ENCODE measurements at regions not wholly inside any gene's neighbourhood (a gene's known extent, or its start where the extent isn't known, plus 50 kb on each side); places are given as distances from the start of the nearest gene placed in this dataset.

- Histone ChIP-seq H3K36me3 (ENCODE audit: insufficient read depth, insufficient read length, low read length) (no peaks in the 10 kb centered on the region), H3K4me3 (ENCODE audit: insufficient read length, low read depth) (no peak overlapping the region), H3K27me3 (ENCODE audit: insufficient read depth, insufficient read length) (no peaks in the 10 kb centered on the region), H3K9ac (ENCODE audit: insufficient read length, low read depth) (no peak overlapping the region), H3K9me3 (ENCODE audit: insufficient read depth, low read length) (no peaks in the 10 kb centered on the region), H3K4me1 (ENCODE audit: insufficient read depth, insufficient read length) (peaks cover 7% of the 10 kb centered on the region)
- DNase-seq (ENCODE audit: low read depth, low spot score): no peak
- no peak for TF ChIP-seq SUZ12 (IDR thresholded peaks at IDR 0.05; ENCODE audit: extremely low read depth, insufficient read depth, insufficient read length)
- no peak for TF ChIP-seq ZNF274 (IDR thresholded peaks at IDR 0.05; ENCODE audit: low read depth, low read length)
- no peak for TF ChIP-seq YY1 (IDR thresholded peaks at IDR 0.05; ENCODE audit: insufficient read depth, insufficient read length)
Measured at GRCh38 chr19:28419312-28419711, 793.6 kb downstream of the UQCRFS1 start.

GRCh38 chr19:28417361-28417760, 795.6 kb downstream of the UQCRFS1 start:
- Histone ChIP-seq H3K9ac (ENCODE audit: insufficient read length, low read depth) (no peak overlapping the region), H3K36me3 (ENCODE audit: insufficient read depth, insufficient read length, low read length) (no peaks in the 10 kb centered on the region), H3K9me3 (ENCODE audit: insufficient read depth, low read length) (no peaks in the 10 kb centered on the region), H3K4me1 (ENCODE audit: insufficient read depth, insufficient read length) (peaks cover 2% of the 10 kb centered on the region), H3K27me3 (ENCODE audit: insufficient read depth, insufficient read length) (no peaks in the 10 kb centered on the region), H3K4me3 (ENCODE audit: insufficient read length, low read depth) (no peak overlapping the region)
- TF ChIP-seq ZNF274 (IDR thresholded peaks at IDR 0.05; ENCODE audit: low read depth, low read length) (no peak), SUZ12 (IDR thresholded peaks at IDR 0.05; ENCODE audit: extremely low read depth, insufficient read depth, insufficient read length) (no peak), YY1 (IDR thresholded peaks at IDR 0.05; ENCODE audit: insufficient read depth, insufficient read length) (no peak)
- DNase-seq (ENCODE audit: low read depth, low spot score): no peak

DNA sequence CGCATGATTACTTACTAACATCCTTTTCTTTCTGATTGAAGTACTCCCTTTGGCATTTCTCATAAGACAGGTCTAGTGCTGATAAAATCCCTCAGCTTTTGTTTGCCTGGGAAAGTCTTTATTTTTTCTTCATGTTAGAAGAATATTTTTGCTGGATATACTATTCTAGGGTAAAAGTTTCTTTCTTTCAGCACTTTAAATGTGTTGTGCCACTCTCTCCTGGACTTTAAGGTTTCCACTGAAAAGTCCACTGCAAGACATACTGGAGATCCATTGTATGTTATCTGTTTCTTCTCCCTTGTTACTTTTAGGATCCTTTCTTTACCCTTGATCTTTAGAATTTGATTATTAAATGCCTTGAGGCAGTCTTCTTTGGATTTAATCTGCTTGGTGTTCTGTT, 796.7 kb downstream of the UQCRFS1 start:
- H3K27me3 ChIP-seq (ENCODE audit: insufficient read depth, insufficient read length): no peaks in the 10 kb centered on the region
- no peak for DNase-seq (ENCODE audit: low read depth, low spot score)
- peaks cover 2% of the 10 kb centered on the region for H3K4me1 ChIP-seq (ENCODE audit: insufficient read depth, insufficient read length)
- no peaks in the 10 kb centered on the region for H3K36me3 ChIP-seq (ENCODE audit: insufficient read depth, insufficient read length, low read length)
- no peaks in the 10 kb centered on the region for H3K9me3 ChIP-seq (ENCODE audit: insufficient read depth, low read length)
- no peak overlapping the region for H3K4me3 ChIP-seq (ENCODE audit: insufficient read length, low read depth)
- no peak overlapping the region for H3K9ac ChIP-seq (ENCODE audit: insufficient read length, low read depth)
- TF ChIP-seq SUZ12 (IDR thresholded peaks at IDR 0.05; ENCODE audit: extremely low read depth, insufficient read depth, insufficient read length) (no peak), YY1 (IDR thresholded peaks at IDR 0.05; ENCODE audit: insufficient read depth, insufficient read length) (no peak), ZNF274 (IDR thresholded peaks at IDR 0.05; ENCODE audit: low read depth, low read length) (no peak)

DNA sequence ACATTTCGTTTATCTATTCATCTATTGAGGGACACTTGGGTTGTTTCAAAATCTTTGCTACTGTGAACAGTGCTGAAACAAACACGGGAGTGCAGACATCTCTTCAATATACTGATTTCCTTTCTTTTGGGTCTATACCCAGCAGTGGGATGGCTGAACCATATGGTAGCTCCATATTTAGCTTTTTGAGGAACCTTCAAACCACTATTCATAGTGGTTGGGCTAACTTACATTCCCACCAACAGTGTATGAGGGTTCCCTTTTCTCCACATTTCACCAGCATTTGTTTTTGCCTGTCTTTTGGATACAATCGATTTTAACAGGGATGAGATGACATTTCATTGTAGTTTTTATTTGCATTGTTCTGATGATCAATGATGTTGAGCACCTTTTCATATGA, 798.2 kb downstream of the UQCRFS1 start:
- no peaks in the 10 kb centered on the region for H3K9me3 ChIP-seq (ENCODE audit: insufficient read depth, low read length)
- H3K4me1 ChIP-seq (ENCODE audit: insufficient read depth, insufficient read length): peaks cover 2% of the 10 kb centered on the region
- no peaks in the 10 kb centered on the region for H3K36me3 ChIP-seq (ENCODE audit: insufficient read depth, insufficient read length, low read length)
- no peaks in the 10 kb centered on the region for H3K27me3 ChIP-seq (ENCODE audit: insufficient read depth, insufficient read length)
- H3K4me3 ChIP-seq (ENCODE audit: insufficient read length, low read depth): no peak overlapping the region
- no peak overlapping the region for H3K9ac ChIP-seq (ENCODE audit: insufficient read length, low read depth)
- TF ChIP-seq ZNF274 (IDR thresholded peaks at IDR 0.05; ENCODE audit: low read depth, low read length): no peak
- no peak for TF ChIP-seq SUZ12 (IDR thresholded peaks at IDR 0.05; ENCODE audit: extremely low read depth, insufficient read depth, insufficient read length)
- no peak for TF ChIP-seq YY1 (IDR thresholded peaks at IDR 0.05; ENCODE audit: insufficient read depth, insufficient read length)
- DNase-seq (ENCODE audit: low read depth, low spot score): no peak

- Histone ChIP-seq H3K4me3 (ENCODE audit: insufficient read length, low read depth) (no peak overlapping the region), H3K4me1 (ENCODE audit: insufficient read depth, insufficient read length) (no peaks in the 10 kb centered on the region), H3K9ac (ENCODE audit: insufficient read length, low read depth) (no peak overlapping the region), H3K36me3 (ENCODE audit: insufficient read depth, insufficient read length, low read length) (no peaks in the 10 kb centered on the region), H3K9me3 (ENCODE audit: insufficient read depth, low read length) (no peaks in the 10 kb centered on the region), H3K27me3 (ENCODE audit: insufficient read depth, insufficient read length) (no peaks in the 10 kb centered on the region)
- no peak for DNase-seq (ENCODE audit: low read depth, low spot score)
- TF ChIP-seq ZNF274 (IDR thresholded peaks at IDR 0.05; ENCODE audit: low read depth, low read length): no peak
- no peak for TF ChIP-seq SUZ12 (IDR thresholded peaks at IDR 0.05; ENCODE audit: extremely low read depth, insufficient read depth, insufficient read length)
- TF ChIP-seq YY1 (IDR thresholded peaks at IDR 0.05; ENCODE audit: insufficient read depth, insufficient read length): no peak
Measured at GRCh38 chr19:28409859-28410258, 803.1 kb downstream of the UQCRFS1 start.

GRCh38 chr19:28406966-28407365, 806.0 kb downstream of the UQCRFS1 start:
- no peak overlapping the region for H3K9ac ChIP-seq (ENCODE audit: insufficient read length, low read depth)
- DNase-seq (ENCODE audit: low read depth, low spot score): no peak
- H3K9me3 ChIP-seq (ENCODE audit: insufficient read depth, low read length): no peaks in the 10 kb centered on the region
- no peak overlapping the region for H3K4me3 ChIP-seq (ENCODE audit: insufficient read length, low read depth)
- TF ChIP-seq YY1 (IDR thresholded peaks at IDR 0.05; ENCODE audit: insufficient read depth, insufficient read length): no peak
- TF ChIP-seq SUZ12 (IDR thresholded peaks at IDR 0.05; ENCODE audit: extremely low read depth, insufficient read depth, insufficient read length): no peak
- TF ChIP-seq ZNF274 (IDR thresholded peaks at IDR 0.05; ENCODE audit: low read depth, low read length): no peak
- H3K36me3 ChIP-seq (ENCODE audit: insufficient read depth, insufficient read length, low read length): no peaks in the 10 kb centered on the region
- no peaks in the 10 kb centered on the region for H3K4me1 ChIP-seq (ENCODE audit: insufficient read depth, insufficient read length)
- H3K27me3 ChIP-seq (ENCODE audit: insufficient read depth, insufficient read length): no peaks in the 10 kb centered on the region

DNA sequence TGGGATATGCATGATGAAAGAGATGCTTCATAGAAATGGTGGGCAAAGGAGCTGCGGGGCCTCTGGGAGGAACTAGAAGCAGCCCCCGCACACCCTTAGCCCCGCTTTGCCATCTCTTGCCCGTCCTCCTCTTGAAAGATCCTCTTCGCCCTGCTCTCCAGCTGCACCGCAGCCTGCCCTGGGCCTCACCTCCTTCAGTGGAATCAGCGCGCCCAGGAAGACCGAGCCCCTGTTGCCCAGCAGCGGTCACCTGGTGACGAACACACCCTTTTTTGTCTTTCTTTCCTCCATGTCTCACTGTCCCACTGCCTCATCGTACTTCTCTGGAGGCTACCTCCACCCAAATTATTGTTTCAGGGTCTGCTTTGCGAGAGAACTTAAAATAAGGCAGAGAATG, 807.6 kb downstream of the UQCRFS1 start:
- TF ChIP-seq YY1 (IDR thresholded peaks at IDR 0.05; ENCODE audit: insufficient read depth, insufficient read length) (no peak), ZNF274 (IDR thresholded peaks at IDR 0.05; ENCODE audit: low read depth, low read length) (no peak), SUZ12 (IDR thresholded peaks at IDR 0.05; ENCODE audit: extremely low read depth, insufficient read depth, insufficient read length) (no peak)
- no peaks in the 10 kb centered on the region for H3K27me3 ChIP-seq (ENCODE audit: insufficient read depth, insufficient read length)
- no peaks in the 10 kb centered on the region for H3K9me3 ChIP-seq (ENCODE audit: insufficient read depth, low read length)
- no peaks in the 10 kb centered on the region for H3K36me3 ChIP-seq (ENCODE audit: insufficient read depth, insufficient read length, low read length)
- H3K4me3 ChIP-seq (ENCODE audit: insufficient read length, low read depth): no peak overlapping the region
- H3K9ac ChIP-seq (ENCODE audit: insufficient read length, low read depth): no peak overlapping the region
- DNase-seq (ENCODE audit: low read depth, low spot score): no peak
- no peaks in the 10 kb centered on the region for H3K4me1 ChIP-seq (ENCODE audit: insufficient read depth, insufficient read length)

GRCh38 chr19:28404472-28404871, 808.5 kb downstream of the UQCRFS1 start:
- Histone ChIP-seq H3K9ac (ENCODE audit: insufficient read length, low read depth) (no peak overlapping the region), H3K36me3 (ENCODE audit: insufficient read depth, insufficient read length, low read length) (no peaks in the 10 kb centered on the region), H3K4me1 (ENCODE audit: insufficient read depth, insufficient read length) (no peaks in the 10 kb centered on the region), H3K9me3 (ENCODE audit: insufficient read depth, low read length) (no peaks in the 10 kb centered on the region), H3K27me3 (ENCODE audit: insufficient read depth, insufficient read length) (no peaks in the 10 kb centered on the region), H3K4me3 (ENCODE audit: insufficient read length, low read depth) (no peak overlapping the region)
- no peak for DNase-seq (ENCODE audit: low read depth, low spot score)
- TF ChIP-seq SUZ12 (IDR thresholded peaks at IDR 0.05; ENCODE audit: extremely low read depth, insufficient read depth, insufficient read length) (no peak), YY1 (IDR thresholded peaks at IDR 0.05; ENCODE audit: insufficient read depth, insufficient read length) (no peak), ZNF274 (IDR thresholded peaks at IDR 0.05; ENCODE audit: low read depth, low read length) (no peak)

Data from NT2/D1 (cell line).